NB4 (cell line): ENCODE measurements at regions not wholly inside any gene's neighbourhood (a gene's known extent, or its start where the extent isn't known, plus 50 kb on each side); places are given as distances from the start of the nearest gene placed in this dataset.

ENCODE experiments used
- CTCF ChIP-seq: IDR thresholded peaks from one replicate; pipeline ENCODE4 v1.5.1; 2012; ENCODE audit warnings: low read depth, low read length
- MAX ChIP-seq: IDR thresholded peaks from 2 replicates; pipeline ENCODE4 v1.6.1; 2011; ENCODE audit warnings: low read depth, low read length

GRCh38 chr15:36301947-36302346, 277.5 kb upstream of the CDIN1 start:
- TF ChIP-seq MAX (no peak), CTCF (no peak)
